ENCODE measurements at regions not wholly inside any gene's neighbourhood (a gene's known extent, or its start where the extent isn't known, plus 50 kb on each side); places are given as distances from the start of the nearest gene placed in this dataset.
"Not testable (repeated sequence)": the region's sequence is repeated elsewhere in the genome, so short reads cannot be mapped to it uniquely, and the experiment has no call there.

GRCh38 chr21:17388226-17388625, 124.6 kb upstream of the CXADR start:
- DNase-seq (ENCODE audit: low read depth in 2 of 2): no peak

GRCh38 chr21:17389311-17389710, 123.5 kb upstream of the CXADR start:
- no peak for DNase-seq (ENCODE audit: low read depth in 2 of 2)

- no peak for DNase-seq (ENCODE audit: low read depth in 2 of 2)
Measured at GRCh38 chr21:17390569-17390968, 122.3 kb upstream of the CXADR start.

- no peak for DNase-seq (ENCODE audit: low read depth in 2 of 2)
Measured at GRCh38 chr21:17391811-17392340, 121.0 kb upstream of the CXADR start.

- no peak for DNase-seq (ENCODE audit: low read depth in 2 of 2)
Measured at GRCh38 chr21:17393413-17393812, 119.4 kb upstream of the CXADR start.

GRCh38 chr21:17396948-17397347, 115.9 kb upstream of the CXADR start:
- no peak for DNase-seq (ENCODE audit: low read depth in 2 of 2)

- DNase-seq (ENCODE audit: low read depth in 2 of 2): no peak
Measured at GRCh38 chr21:17397703-17398102, 115.1 kb upstream of the CXADR start.

GRCh38 chr21:17398954-17399353, 113.9 kb upstream of the CXADR start:
- DNase-seq (ENCODE audit: low read depth in 2 of 2): not testable (repeated sequence)

- no peak for DNase-seq (ENCODE audit: low read depth in 2 of 2)
Measured at GRCh38 chr21:17402937-17403336, 109.9 kb upstream of the CXADR start.

- DNase-seq (ENCODE audit: low read depth in 2 of 2): no peak
Measured at GRCh38 chr21:17406202-17406601, 106.6 kb upstream of the CXADR start.

- no peak for DNase-seq (ENCODE audit: low read depth in 2 of 2)
Measured at GRCh38 chr21:17414766-17415165, 98.1 kb upstream of the CXADR start.

- no peak for DNase-seq (ENCODE audit: low read depth in 2 of 2)
Measured at GRCh38 chr21:17416139-17416538, 96.7 kb upstream of the CXADR start.

- DNase-seq (ENCODE audit: low read depth in 2 of 2): no peak
Measured at GRCh38 chr21:17422931-17423330, 89.9 kb upstream of the CXADR start.

- DNase-seq (ENCODE audit: low read depth in 2 of 2): no peak
Measured at GRCh38 chr21:17427157-17427556, 85.7 kb upstream of the CXADR start.

GRCh38 chr21:17427831-17428483, 84.9 kb upstream of the CXADR start:
- no peak for DNase-seq (ENCODE audit: low read depth in 2 of 2)

- no peak for DNase-seq (ENCODE audit: low read depth in 2 of 2)
Measured at GRCh38 chr21:17428484-17428869, 84.4 kb upstream of the CXADR start.

GRCh38 chr21:17428980-17429379, 83.9 kb upstream of the CXADR start:
- DNase-seq (ENCODE audit: low read depth in 2 of 2): no peak

GRCh38 chr21:17429936-17430335, 82.9 kb upstream of the CXADR start:
- DNase-seq (ENCODE audit: low read depth in 2 of 2): no peak

GRCh38 chr21:17432732-17433057, 80.1 kb upstream of the CXADR start:
- no peak for DNase-seq (ENCODE audit: low read depth in 2 of 2)

GRCh38 chr21:17433730-17434129, 79.1 kb upstream of the CXADR start:
- no peak for DNase-seq (ENCODE audit: low read depth in 2 of 2)

- no peak for DNase-seq (ENCODE audit: low read depth in 2 of 2)
Measured at GRCh38 chr21:17435565-17436543, 77.0 kb upstream of the CXADR start.

- no peak for DNase-seq (ENCODE audit: low read depth in 2 of 2)
Measured at GRCh38 chr21:17436626-17437111, 76.2 kb upstream of the CXADR start.

- DNase-seq (ENCODE audit: low read depth in 2 of 2): no peak
Measured at GRCh38 chr21:17438635-17439034, 74.2 kb upstream of the CXADR start.

All from activated CD4-positive, alpha-beta T cell treated with anti-CD3 and anti-CD28 coated beads for 24 hours (primary cell).